ENCODE measurements at regions not wholly inside any gene's neighbourhood (a gene's known extent, or its start where the extent isn't known, plus 50 kb on each side); places are given as distances from the start of the nearest gene placed in this dataset.

GRCh38 chr6:169101981-169102380 is 151.7 kb downstream of the THBS2 start:
- TF ChIP-seq POLR2A (IDR thresholded peaks at IDR 0.05) (no peak), CTCF (IDR thresholded peaks at IDR 0.05) (no peak)

All from body of pancreas (tissue), 4 donors.